22Rv1 (cell line): ENCODE measurements at regions not wholly inside any gene's neighbourhood (a gene's known extent, or its start where the extent isn't known, plus 50 kb on each side); places are given as distances from the start of the nearest gene placed in this dataset.

Source experiments
- ZFX ChIP-seq: fragments of 450-650 bp; IDR thresholded peaks from 2 replicates; pipeline ENCODE4 v1.6.1; 2017; ENCODE audit warnings: antibody characterized with exemption, borderline replicate concordance
- TF ChIP-seq, protein P1 (sequence below): fragments of 450-650 bp; IDR thresholded peaks from 2 replicates; pipeline ENCODE4 v1.5.1; 2017; ENCODE audit warnings: mild to moderate bottlenecking

DNA sequence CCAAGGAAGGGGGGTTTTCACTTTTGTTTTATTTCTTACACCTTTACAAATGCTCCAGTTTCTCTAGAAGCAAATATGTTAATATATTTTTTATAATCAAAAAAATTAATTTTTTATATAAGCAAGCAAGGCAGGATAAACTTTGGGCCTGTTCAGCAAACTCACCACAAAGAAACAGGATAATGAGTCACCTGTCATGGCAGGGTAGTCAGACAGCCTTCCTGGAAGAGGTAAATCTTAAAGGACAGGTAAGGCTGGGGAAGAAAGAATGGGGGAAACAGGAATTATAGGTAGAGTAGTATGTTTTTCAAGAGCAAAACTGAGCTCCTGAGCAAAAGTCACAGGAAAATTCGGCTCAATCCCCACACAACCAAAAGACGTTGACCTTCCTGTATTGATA is 186.3 kb upstream of the SOX9 start:
- TF ChIP-seq, protein P1, sequence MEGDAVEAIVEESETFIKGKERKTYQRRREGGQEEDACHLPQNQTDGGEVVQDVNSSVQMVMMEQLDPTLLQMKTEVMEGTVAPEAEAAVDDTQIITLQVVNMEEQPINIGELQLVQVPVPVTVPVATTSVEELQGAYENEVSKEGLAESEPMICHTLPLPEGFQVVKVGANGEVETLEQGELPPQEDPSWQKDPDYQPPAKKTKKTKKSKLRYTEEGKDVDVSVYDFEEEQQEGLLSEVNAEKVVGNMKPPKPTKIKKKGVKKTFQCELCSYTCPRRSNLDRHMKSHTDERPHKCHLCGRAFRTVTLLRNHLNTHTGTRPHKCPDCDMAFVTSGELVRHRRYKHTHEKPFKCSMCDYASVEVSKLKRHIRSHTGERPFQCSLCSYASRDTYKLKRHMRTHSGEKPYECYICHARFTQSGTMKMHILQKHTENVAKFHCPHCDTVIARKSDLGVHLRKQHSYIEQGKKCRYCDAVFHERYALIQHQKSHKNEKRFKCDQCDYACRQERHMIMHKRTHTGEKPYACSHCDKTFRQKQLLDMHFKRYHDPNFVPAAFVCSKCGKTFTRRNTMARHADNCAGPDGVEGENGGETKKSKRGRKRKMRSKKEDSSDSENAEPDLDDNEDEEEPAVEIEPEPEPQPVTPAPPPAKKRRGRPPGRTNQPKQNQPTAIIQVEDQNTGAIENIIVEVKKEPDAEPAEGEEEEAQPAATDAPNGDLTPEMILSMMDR: no peak
- TF ChIP-seq ZFX: no peak
